GM23248 (cell line): ENCODE measurements at regions not wholly inside any gene's neighbourhood (a gene's known extent, or its start where the extent isn't known, plus 50 kb on each side); places are given as distances from the start of the nearest gene placed in this dataset.

Source experiments
- EZH2 ChIP-seq: fragments of 200-600 bp; sonication (generic); IDR thresholded peaks from 2 replicates; pipeline ENCODE4 v1.6.1; 2018; ENCODE audit warnings: antibody characterized with exemption, mild to moderate bottlenecking; ENCODE audit not compliant: insufficient read depth, poor library complexity, severe bottlenecking
- EZH2phosphoT487 ChIP-seq: fragments of 200-600 bp; sonication (generic); IDR thresholded peaks from 2 replicates; pipeline ENCODE4 v1.6.1; 2018; ENCODE audit warnings: antibody characterized with exemption, moderate library complexity, mild to moderate bottlenecking, low read depth; ENCODE audit not compliant: insufficient read depth

DNA sequence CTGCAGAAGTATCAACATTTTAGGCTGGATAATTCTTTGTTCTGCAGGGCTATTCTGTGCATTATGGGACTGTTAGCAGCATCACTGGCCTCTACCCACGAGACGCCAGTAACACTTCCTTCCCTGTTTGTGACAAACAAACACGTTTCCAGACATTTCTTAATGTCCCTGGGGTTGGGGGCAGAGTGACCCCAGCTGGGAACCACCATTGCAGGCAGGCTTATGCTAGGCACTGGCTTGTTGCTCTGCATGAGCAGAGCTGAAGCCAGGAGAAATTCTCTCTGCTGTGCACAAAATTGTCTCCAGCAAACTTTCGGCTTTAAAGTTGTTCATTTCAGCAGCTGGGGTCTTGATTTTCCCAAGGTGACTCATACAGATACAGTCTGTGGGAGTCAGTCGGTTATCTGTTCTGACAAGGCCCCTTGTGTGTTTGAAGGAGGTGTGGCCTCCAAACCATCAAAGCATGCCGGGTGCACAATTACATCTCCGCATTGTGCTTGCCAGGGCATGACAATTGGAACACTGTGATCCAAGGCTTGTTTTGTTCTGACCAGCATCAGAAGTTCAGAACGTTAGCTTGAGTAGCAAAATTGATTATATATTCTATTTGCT lies 156.4 kb upstream of the BOD1L1 start:
- TF ChIP-seq EZH2 (no peak), EZH2phosphoT487 (no peak)
